ENCODE measurements at regions not wholly inside any gene's neighbourhood (a gene's known extent, or its start where the extent isn't known, plus 50 kb on each side); places are given as distances from the start of the nearest gene placed in this dataset.

DNA sequence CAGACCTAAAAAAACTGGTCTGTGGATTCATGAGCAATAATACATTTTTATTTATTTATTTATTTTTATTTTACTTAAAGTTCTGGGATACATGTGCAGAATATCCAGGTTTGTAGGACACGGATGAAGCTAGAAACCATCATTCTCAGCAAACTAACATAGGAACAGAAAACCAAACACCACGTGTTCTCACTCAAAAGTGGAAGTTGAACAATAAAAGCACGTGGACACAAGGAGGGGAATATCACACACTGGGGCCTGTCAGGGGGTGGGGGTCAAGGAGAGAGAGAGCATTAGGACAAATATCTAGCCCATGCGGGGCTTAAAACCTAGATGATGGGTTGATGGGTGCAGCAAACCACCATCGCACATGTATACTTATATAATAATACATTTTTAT, 705.9 kb downstream of the RAB28 start:
- ATAC-seq: no peak
- Mint-ChIP-seq H3K27me3 (ENCODE audit: low read depth) (no peaks in the 10 kb centered on the region), H3K4me3 (no peak overlapping the region), H3K9me3 (peaks cover 11% of the 10 kb centered on the region; the same call in 1 of the 2 replicates), H3K4me1 (no peaks in the 10 kb centered on the region), H3K36me3 (no peaks in the 10 kb centered on the region), H3K27ac (no peak overlapping the region)
- TF ChIP-seq FOXK1 (CRISPR knock-in tag; IDR thresholded peaks at IDR 0.05): no peak
- no peak for TF ChIP-seq TEAD1 (CRISPR knock-in tag; IDR thresholded peaks at IDR 0.05)
- TF ChIP-seq, protein P1, sequence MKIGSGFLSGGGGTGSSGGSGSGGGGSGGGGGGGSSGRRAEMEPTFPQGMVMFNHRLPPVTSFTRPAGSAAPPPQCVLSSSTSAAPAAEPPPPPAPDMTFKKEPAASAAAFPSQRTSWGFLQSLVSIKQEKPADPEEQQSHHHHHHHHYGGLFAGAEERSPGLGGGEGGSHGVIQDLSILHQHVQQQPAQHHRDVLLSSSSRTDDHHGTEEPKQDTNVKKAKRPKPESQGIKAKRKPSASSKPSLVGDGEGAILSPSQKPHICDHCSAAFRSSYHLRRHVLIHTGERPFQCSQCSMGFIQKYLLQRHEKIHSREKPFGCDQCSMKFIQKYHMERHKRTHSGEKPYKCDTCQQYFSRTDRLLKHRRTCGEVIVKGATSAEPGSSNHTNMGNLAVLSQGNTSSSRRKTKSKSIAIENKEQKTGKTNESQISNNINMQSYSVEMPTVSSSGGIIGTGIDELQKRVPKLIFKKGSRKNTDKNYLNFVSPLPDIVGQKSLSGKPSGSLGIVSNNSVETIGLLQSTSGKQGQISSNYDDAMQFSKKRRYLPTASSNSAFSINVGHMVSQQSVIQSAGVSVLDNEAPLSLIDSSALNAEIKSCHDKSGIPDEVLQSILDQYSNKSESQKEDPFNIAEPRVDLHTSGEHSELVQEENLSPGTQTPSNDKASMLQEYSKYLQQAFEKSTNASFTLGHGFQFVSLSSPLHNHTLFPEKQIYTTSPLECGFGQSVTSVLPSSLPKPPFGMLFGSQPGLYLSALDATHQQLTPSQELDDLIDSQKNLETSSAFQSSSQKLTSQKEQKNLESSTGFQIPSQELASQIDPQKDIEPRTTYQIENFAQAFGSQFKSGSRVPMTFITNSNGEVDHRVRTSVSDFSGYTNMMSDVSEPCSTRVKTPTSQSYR (CRISPR knock-in tag; IDR thresholded peaks at IDR 0.05): no peak
- TF ChIP-seq PRRX2 (CRISPR knock-in tag; IDR thresholded peaks at IDR 0.05): no peak
- TF ChIP-seq ETV6 (CRISPR knock-in tag; IDR thresholded peaks at IDR 0.05): no peak
- DNase-seq (ENCODE audit: low spot score): no peak
- ChIA-PET CTCF (no interaction called here), POLR2A (no interaction called here)

DNA sequence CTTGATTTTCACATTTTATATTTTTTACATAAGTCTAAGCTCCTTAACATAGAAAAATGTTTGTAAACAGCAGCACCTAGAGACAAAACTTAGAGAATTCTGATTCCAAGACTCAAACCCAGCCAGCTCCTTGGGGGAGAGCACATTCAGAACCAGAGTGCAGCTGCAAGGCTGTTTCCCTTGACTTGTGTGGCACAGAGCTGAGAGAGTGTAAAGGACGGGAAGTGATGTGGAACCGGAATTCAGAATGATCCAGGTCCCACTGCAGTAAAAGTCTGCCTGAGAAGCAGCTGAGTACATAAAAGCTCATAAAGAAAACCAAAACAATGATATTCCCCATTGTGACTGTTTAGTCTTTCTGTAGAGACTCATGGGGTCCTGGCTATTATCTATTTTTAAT, 713.8 kb downstream of the RAB28 start:
- Mint-ChIP-seq H3K9me3 (no peaks in the 10 kb centered on the region), H3K36me3 (0 out of 2 replicates have a peak, but pooled peaks cover 3% of the 10 kb centered on the region), H3K27ac (no peak overlapping the region), H3K4me3 (no peak overlapping the region), H3K4me1 (no peaks in the 10 kb centered on the region), H3K27me3 (ENCODE audit: low read depth) (peaks cover 2% of the 10 kb centered on the region; the same call in 1 of the 2 replicates)
- DNase-seq (ENCODE audit: low spot score) (no peak), ATAC-seq (no peak)
- TF ChIP-seq, protein P2, sequence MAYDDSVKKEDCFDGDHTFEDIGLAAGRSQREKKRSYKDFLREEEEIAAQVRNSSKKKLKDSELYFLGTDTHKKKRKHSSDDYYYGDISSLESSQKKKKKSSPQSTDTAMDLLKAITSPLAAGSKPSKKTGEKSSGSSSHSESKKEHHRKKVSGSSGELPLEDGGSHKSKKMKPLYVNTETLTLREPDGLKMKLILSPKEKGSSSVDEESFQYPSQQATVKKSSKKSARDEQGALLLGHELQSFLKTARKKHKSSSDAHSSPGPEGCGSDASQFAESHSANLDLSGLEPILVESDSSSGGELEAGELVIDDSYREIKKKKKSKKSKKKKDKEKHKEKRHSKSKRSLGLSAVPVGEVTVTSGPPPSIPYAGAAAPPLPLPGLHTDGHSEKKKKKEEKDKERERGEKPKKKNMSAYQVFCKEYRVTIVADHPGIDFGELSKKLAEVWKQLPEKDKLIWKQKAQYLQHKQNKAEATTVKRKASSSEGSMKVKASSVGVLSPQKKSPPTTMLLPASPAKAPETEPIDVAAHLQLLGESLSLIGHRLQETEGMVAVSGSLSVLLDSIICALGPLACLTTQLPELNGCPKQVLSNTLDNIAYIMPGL (CRISPR knock-in tag; IDR thresholded peaks at IDR 0.05): no peak
- TF ChIP-seq, protein P3, sequence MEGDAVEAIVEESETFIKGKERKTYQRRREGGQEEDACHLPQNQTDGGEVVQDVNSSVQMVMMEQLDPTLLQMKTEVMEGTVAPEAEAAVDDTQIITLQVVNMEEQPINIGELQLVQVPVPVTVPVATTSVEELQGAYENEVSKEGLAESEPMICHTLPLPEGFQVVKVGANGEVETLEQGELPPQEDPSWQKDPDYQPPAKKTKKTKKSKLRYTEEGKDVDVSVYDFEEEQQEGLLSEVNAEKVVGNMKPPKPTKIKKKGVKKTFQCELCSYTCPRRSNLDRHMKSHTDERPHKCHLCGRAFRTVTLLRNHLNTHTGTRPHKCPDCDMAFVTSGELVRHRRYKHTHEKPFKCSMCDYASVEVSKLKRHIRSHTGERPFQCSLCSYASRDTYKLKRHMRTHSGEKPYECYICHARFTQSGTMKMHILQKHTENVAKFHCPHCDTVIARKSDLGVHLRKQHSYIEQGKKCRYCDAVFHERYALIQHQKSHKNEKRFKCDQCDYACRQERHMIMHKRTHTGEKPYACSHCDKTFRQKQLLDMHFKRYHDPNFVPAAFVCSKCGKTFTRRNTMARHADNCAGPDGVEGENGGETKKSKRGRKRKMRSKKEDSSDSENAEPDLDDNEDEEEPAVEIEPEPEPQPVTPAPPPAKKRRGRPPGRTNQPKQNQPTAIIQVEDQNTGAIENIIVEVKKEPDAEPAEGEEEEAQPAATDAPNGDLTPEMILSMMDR (IDR thresholded peaks at IDR 0.05): no peak
- no peak for TF ChIP-seq SMAD3 (CRISPR knock-in tag; IDR thresholded peaks at IDR 0.05; ENCODE audit: borderline replicate concordance)
- TF ChIP-seq ZNF416 (CRISPR knock-in tag; IDR thresholded peaks at IDR 0.05): no peak
- no peak for TF ChIP-seq PRRX2 (CRISPR knock-in tag; IDR thresholded peaks at IDR 0.05)
- no peak for TF ChIP-seq CBFB (CRISPR knock-in tag; IDR thresholded peaks at IDR 0.05; ENCODE audit: low read depth)
- no peak for TF ChIP-seq SP1 (CRISPR knock-in tag; conservative IDR thresholded peaks at IDR 0.05)
- TF ChIP-seq, protein P4, sequence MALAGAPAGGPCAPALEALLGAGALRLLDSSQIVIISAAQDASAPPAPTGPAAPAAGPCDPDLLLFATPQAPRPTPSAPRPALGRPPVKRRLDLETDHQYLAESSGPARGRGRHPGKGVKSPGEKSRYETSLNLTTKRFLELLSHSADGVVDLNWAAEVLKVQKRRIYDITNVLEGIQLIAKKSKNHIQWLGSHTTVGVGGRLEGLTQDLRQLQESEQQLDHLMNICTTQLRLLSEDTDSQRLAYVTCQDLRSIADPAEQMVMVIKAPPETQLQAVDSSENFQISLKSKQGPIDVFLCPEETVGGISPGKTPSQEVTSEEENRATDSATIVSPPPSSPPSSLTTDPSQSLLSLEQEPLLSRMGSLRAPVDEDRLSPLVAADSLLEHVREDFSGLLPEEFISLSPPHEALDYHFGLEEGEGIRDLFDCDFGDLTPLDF (CRISPR knock-in tag; IDR thresholded peaks at IDR 0.05): no peak
- TF ChIP-seq, protein P5, sequence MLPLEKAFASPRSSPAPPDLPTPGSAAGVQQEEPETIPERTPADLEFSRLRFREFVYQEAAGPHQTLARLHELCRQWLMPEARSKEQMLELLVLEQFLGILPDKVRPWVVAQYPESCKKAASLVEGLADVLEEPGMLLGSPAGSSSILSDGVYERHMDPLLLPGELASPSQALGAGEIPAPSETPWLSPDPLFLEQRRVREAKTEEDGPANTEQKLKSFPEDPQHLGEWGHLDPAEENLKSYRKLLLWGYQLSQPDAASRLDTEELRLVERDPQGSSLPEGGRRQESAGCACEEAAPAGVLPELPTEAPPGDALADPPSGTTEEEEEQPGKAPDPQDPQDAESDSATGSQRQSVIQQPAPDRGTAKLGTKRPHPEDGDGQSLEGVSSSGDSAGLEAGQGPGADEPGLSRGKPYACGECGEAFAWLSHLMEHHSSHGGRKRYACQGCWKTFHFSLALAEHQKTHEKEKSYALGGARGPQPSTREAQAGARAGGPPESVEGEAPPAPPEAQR (CRISPR knock-in tag; IDR thresholded peaks at IDR 0.05): no peak
- TF ChIP-seq FOXJ3 (CRISPR knock-in tag; IDR thresholded peaks at IDR 0.05; ENCODE audit: borderline replicate concordance): no peak
- TF ChIP-seq OVOL2 (CRISPR knock-in tag; IDR thresholded peaks at IDR 0.05; ENCODE audit: borderline replicate concordance): no peak
- CTCF ChIA-PET: no interaction called here
- POLR2A ChIA-PET: no interaction called here
